ENCODE measurements at regions not wholly inside any gene's neighbourhood (a gene's known extent, or its start where the extent isn't known, plus 50 kb on each side); places are given as distances from the start of the nearest gene placed in this dataset.

DNA sequence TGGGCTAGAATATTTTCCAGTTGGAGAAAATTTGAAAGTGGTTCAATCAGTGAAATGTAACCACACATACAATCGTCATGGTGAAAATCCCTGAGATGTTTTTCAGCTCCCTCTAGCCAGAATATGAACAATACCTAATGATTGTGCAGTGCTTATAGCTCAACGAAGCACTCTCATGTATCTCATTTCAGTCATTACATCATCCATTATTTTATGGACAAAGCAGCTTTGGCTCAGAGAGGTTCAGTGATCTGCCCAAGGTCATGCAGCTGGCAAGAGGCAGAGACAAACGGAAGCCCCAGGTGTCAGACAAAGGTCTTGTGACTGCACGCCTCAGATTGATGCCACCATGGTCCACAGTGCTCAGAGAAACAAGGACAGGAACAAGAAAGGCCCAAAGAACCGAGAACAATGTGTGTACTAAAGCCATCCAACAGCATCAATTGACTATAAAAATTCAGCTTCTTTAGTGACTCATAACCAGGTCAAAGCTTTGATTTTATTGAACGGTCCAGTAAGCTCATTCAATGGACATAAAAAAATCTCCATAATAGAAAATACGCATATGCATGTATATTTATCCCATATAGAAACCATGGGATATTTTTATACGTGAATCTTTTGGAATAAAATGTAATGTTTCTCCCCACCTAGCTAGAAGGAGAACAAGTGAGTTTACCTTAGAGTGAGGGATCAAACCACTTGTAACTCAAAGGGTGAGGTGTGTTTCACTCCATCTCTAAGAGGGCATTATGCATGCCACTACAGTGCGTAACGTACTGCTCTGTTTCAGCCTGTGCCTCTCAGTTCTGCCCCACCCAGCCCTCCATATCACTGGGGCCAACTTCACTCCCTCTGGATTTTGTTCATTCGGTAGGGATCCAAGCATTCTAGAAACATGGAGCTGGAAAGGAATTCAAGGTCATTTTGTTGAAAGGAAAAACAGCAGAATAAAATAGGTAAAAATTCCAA is 141.8 kb downstream of the GRIN2B start:
- no peak for DNase-seq

DNA sequence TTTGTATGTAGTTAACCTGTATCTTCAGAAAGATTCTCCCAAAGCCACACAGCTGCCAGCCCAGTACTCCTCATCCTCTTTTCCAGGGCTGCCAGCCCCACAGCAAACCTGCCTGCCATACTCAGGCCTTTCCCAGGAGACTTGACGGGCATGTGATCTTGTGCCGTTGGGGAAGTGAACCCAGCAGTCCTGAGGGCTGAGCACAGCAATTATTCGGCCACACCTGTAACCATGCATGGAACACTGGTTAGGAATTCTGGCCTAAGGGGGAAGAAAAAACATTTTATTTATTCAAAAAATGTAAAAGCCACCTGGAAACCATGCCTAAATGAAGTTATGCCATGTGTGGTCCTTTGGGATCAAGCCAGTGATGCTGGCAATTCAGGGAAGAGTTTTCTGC is 145.3 kb downstream of the GRIN2B start:
- no peak for DNase-seq

DNA sequence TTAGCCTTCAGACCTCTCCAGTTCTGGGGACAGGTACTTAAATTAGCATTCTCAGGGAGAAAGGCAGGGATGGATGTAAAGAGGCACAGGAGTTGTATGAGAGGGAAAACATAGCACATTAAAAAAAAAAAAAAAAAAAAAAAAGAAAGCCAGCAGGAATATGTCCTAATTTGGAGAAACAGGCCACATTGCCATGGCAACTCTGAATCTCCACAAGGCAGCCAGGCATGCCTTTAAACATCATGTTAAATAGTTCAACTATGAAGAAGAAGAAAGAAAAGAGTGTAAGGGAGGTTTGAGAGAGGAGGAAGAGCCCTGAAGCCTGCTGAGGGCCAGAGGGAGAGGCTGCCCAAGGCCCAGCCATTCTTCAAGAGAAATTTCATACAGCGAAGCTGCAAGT is 145.8 kb downstream of the GRIN2B start:
- DNase-seq: no peak

DNA sequence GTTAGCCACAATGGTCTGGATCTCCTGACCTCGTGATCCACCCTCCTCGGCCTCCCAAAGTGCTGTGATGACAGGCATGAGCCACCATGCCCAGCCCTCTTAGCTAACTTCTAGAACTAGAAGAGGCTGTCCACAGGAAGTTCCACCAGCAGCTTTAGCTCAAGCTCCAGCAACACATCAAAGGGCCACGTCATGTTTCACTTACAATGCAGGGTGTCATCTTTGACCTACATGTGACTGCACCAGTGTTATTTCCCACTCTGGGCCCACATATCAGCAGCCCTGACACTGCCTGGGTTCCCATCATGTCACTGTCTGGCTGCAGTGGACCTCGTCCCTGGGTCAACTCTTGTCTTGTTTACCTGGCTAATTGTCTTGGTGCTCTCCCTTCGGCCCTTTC is 147.2 kb downstream of the GRIN2B start:
- no peak for DNase-seq

DNA sequence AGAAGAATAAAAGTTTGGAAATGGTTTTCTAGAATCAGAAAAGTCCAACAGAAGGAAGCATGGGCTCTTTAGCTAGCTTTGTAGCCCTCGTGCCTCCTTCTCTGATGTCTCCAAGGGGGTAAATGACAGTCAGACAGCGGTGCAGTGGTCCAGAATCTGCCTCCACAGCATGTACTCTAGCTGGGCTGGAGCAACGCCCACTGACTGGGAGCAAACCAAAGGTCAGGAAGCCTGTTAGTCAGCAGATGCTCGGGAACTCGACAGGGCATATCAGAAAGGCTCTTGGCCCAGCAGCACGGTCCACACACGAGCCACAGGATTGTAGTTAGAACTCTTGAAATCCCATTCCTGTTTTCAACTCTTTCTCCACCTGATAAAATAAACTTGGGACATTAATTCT is 164.3 kb downstream of the GRIN2B start:
- DNase-seq: no peak

DNA sequence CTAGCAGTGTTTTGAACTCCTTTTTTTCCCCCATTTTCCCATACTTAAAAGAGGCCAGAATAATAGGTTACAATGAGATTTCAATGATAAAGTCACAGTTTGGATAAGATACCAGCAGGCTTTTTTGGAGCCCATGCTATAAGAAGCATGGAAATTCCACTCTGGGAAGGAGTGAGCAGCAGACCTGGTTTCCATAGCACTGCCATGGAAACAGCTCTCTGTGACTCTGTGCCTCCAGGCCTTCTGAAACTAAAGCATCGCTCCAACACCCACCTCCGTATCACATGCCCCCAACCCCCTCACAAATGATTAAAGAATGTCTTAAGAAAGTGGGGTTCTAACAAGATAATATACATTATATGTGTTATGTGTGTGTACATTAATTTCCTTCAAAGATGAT is 165.0 kb downstream of the GRIN2B start:
- DNase-seq: no peak

DNA sequence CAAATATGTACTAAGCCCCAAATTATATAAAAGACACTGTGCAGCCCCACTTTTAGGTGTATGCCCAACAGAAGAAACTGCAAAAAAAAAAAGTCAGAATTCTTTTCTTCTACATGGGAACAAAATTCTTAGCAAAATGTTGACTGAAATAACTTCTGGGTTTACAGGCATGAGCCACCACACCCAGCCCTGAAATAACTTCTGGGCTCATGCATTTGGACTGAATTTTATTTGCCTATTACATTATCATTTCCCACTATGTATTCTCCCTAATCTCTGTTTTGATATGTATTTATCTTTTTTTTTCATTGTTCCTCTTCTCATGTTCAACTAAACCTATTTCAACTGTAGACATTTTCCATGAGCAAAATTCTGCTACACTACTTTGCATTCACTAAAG is 169.2 kb downstream of the GRIN2B start:
- no peak for DNase-seq

DNA sequence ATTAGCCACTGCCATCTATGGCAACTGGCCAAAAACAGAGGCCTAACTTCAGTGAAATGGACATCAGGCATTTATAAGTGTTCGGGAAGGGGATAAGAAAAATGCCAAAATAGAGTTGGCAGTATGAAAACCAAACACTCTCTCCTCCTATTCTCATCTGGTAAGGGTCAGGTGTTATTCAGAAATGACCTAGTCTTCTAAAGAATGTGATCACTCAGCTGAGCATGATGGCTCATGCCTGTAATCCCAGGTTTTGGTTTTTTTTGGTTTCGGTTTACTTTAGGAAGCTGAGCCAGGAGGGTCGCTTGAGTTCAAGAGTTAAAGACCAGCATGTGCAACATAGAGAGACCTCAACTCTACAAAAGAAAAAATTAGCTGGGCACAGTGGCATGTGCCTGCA is 170.3 kb downstream of the GRIN2B start:
- DNase-seq: no peak

DNA sequence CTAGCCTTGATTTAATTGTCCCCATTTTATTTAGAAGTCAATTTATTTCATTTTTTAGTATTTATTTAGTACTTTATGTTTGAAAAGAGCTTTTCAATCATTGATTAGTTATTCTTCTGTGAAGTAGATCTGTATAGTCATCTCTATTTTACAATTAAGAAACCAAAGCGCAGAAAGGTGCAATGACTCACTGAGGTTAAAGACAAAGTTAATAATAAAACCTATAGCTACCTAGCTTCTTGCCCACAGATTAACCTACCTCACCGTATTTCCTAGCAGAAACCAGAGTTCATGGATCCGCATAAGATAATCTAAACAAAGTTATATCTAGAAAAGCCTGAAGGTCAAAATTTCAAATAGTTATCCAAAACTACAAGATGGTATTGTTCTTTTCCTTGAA is 176.4 kb downstream of the GRIN2B start:
- no peak for DNase-seq

DNA sequence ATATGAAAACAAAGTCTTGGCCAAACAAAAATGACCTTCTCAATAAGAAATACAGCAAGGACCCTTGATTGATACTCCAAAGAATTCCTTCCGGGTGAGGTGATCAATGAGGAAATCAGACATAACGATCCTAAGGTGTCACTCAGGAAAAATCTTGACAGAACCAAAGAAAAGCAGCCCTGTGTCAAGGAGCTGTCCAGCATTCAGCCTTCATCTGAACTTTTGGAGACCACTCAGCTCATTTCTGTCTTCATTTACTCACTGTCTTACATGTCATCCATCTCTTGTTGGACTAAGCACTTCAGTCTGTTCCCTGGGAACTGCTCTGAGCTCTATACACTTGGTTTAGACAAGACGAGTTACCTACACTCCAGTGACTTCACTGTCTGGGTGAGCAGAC is 179.9 kb downstream of the GRIN2B start:
- DNase-seq: no peak

DNA sequence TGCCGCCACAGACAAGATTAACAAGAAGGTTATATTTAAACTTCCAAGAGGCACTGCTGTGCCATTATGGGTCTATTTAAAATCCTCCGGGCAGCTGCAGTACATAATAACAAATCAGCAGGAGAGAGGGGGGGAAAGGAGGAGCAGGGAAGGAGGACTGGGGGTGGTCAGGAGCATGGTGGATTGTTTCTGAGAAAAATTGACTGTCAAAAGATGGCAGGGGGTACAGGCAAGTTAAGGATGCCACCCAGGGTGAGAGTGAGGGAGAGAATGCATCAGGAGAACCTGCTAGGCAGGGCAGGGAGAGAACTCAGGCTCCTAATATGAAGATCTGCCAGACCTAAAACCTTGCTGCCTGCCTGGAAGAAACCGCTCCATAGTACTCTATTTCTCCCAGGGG is 181.8 kb downstream of the GRIN2B start:
- DNase-seq: no peak

DNA sequence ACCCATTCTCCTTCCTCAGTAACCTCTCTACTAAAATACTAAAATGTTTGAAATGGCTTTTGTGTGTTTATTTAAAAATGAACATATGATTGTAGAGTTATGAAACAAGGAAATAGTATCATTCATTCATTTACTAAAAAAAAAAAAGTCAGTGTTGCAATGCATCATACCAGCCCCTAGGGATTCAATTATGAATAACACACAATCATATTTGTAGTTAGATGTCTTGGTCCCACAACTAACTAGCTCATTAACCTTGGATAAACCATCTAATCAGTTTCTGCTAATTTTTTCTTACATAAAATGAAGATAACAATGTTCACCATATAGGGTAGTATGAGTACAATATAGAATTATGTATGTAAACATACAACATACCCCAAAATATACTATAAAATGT is 183.2 kb downstream of the GRIN2B start:
- DNase-seq: no peak

DNA sequence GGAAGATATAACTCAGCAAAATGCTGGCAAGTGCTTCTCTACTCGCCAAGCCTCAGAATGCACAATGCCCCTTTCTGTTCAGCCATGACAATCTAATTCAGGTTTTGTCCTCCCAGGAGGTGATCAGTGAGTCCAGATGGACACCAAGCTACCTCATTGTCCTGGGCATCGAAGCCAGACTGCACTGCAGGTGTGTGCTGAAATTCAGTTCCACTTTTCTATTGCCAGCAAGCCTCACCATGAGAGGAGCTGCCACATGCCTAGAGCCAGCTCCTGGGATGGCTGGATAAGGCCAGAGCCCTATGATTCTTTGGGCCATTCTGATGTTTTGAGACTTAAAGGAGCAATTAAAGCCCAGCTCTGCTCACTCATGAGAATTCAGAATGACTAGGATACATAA is 186.7 kb downstream of the GRIN2B start:
- no peak for DNase-seq

DNA sequence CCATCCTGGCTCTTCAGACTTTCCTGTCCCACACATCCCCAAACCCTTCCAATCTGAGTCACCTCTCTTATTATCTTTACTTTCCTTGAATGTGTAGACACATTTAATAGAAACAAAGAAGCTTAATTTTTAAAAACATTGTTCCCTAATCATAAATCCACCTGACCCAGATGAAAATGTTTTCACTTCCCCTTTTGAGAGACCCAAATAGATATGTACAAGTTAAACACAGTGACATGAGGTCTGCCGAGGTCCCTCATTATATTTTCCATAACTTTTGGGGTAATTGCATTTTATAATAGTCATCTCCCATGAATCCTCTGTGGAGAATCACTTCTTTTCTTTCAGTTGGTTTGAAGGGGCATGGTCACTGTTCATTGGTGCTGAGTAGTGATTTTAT is 191.1 kb downstream of the GRIN2B start:
- DNase-seq: no peak

DNA sequence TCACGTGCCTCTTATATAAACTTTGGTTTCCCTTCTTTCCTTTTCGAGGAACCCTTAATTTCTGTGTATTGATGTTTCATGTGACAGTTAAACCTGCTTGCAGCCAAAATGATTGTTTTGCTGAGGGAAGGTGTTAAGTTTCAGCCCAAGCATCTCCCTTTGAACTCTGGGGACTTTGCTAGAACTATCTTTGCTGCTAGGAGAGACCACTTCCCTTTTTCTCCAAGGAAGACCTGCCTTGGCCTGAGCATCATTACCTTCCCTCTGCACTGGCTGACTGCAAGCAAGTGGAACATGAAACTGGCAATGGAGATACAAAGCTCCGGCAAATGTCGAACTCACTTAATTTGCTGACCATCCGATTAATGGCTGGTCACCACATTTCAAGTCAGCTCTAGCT is 192.8 kb downstream of the GRIN2B start:
- DNase-seq: no peak

DNA sequence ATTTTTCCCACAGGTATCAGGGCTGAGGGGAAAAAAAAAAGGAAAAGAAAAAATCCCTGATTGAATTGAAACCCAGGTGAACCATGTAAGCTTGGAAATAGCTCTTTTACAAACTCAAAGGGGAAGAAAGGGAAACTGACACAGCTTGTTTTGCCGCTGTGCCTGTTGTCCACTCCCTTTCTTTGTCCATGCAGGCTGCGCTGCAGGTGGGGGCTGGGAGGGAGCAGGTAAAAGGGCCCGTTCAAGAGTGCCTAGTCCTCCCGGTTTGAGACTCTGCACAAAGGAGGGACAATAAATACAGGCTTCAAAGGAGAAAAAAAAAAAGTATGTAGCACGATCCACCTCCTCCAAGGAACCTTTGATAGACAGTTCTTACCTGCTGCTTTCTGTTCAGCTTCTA is 194.8 kb downstream of the GRIN2B start:
- DNase-seq: no peak

DNA sequence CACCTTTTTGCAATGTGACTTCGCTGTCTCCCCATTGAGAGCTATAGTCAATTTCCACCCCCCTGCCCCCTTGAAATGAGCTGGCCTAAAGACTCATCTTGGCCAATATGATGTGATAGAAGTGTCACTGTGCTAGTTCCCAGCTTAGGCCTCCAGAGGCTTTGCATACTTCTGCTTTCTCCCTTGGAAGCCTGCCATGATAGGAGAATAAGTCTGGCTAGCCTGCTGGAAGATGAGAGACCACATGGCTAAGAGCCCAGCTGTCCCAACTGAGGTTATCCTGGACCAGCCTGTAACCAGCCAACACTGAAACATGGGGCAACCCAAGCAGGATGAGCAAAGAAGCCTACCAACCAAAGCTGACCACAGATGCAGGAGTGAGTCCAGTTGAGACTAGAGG is 196.9 kb downstream of the GRIN2B start:
- DNase-seq: no peak

DNA sequence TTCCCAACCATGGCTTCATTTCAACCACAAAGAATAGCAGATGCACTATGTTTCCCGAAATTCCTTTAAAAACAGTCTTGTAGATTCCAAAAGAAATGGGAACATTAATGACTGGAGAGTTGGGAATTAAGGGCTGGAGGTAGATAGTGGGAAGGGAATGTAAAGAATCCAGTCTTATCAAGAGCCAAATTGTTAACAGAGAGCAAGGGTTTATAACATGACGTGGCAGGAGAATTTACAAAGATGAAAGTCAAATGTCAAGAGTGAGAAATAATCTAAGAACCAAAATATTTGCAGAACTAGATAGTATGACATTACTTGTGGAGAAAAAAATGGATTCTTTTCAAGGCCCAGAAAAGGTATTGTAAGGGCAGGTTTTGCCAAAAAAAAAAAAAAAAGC is 200.9 kb downstream of the GRIN2B start:
- DNase-seq: no peak

DNA sequence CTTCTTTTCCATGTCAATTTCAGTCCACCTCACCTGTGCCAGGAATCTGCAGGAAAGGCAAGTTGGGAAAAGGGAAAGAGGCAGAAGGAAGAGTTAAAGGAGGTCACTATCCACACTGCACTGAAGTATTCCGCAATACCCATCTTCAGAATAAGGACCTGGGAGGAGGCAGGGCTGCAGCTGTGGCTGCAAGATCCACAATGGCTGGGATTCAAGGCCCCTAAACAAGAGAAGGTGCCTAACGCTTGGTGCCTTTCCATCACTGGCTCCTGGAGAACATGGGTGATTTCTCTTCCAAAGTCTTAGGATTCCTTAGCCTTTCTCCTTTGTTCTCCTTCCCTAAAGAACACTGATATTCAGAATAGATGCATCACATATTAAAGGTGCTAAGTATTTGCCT is 204.0 kb downstream of the GRIN2B start:
- no peak for DNase-seq

DNA sequence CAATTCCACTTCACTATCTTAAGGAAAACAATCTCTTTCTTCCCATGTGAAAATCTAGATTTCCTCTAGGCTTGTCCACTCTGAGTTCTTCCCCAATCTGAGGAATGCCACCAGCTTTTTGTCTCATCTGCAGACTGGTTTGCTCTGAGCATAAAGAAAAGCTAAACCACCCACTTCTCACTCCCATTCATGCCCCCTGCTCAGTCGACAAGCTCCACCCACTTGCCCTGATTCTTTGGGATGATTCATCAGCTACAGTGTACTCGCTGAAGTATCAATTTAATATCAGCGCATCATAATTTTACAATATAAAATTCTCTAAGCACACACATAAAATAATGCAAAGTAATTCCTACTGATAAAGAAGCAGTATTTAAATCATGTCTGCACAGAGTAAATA is 209.1 kb downstream of the GRIN2B start:
- DNase-seq: no peak

DNA sequence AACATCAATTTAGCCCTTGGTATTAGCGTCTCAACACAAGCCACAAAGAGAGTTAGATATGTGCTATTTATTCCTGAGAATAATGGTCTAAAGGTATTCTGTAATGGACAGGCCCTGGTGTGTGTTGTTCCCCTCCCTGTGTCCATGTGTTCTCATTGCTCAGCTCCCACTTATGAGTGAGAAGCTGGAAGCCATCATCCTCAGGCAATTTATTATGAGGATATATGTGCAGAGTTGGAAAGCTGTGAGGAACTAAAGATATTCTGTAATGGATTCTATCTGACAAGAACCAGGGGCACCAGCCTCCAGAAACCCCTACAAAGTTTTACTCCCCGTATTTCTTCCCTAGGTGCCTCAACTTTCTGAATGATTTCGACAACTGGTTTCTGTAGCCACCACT is 210.8 kb downstream of the GRIN2B start:
- no peak for DNase-seq

DNA sequence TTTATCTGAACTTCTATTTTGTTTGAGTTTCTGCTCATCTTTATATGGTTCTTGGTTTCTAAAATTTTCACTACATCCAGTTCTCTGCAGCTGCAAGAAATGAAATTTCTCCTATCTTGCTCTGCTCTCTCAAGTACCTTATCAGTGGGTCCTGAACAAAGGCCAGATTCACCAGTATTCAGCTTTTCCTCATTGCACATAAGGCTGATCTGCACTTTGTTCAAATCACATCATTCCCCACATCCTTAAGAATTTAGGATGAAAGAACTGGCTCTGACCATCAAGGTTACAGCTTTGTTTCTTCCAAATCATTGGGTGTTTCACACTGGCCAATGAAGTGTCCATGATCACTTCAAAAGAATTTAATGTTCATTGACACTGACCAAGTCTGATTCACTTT is 211.4 kb downstream of the GRIN2B start:
- DNase-seq: no peak

DNA sequence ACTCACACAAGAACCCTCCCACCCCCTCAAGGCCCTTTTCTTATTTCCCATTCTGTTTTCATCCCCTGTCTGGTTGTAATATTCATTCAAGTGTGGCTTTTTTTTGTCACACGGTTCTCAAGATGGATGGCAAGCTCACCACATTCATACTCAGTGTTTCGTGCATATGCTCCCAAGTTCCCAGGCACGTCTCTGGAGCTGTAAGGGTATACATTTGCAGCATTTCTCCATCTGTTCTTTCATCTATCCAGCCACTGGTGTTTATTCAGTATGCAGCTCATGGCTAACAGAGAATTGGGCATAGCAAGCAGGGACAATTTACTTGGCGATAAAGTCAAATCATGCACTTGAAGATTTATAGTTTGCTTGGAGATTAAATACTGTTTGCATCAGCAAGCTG is 212.1 kb downstream of the GRIN2B start:
- DNase-seq: no peak

DNA sequence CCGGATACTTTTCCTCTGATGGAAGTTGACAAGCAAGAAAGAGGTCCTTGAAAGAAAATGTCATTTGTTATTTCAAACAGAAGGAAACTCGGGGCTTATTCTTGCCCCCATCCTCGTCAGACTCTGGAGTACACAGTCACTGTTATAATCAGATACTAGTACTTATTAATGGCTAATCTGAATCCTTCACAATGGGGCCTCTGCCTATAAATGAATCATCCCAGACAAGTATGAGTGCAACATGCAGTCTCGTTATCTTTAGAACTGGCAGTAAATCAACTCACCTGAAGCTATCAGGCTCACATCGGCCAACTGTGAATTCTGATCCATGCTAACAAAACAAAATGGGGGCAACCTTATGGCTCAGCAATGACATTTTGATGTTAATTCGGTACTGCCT is 216.7 kb downstream of the GRIN2B start:
- DNase-seq: no peak

DNA sequence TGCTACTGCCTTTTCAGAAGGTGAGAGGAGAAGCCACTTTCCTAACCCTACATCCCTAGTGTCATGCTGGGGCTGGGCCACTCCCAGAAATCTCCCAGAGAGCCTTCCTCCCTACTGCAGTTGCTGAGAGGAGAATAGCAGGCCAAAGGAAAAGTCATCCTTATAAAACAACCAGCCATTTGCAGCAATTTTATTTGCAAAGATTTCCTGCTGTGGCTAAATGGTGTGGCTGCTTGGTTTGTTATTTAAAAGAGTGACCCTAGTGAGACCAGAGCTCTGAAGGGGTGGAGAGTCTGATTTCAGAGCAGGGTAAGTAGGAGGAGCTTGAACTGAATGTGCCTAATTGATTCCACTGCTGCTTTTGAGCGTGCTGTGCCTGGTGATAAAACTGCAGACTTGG is 232.0 kb downstream of the GRIN2B start:
- DNase-seq: no peak
